Panc1 (cell line): ENCODE measurements at regions not wholly inside any gene's neighbourhood (a gene's known extent, or its start where the extent isn't known, plus 50 kb on each side); places are given as distances from the start of the nearest gene placed in this dataset.

Source experiments
- ATAC-seq: fragments of 200-7000 bp; cut with Tn5 transposase; 2 replicates; pipeline ENCODE4 v1.9.1; 2020; ENCODE audit warnings: mild to moderate bottlenecking, moderate library complexity
- BruUV-seq: library from RNA; stranded (reverse); fragments of 400-500 nt; replicated peaks from 2 replicates; lab custom pipeline; 2021; lab: Mats Ljungman, UMichigan
- CTCF ChIA-PET: fragments of 300-600 bp; sonication (Branson Sonifier 250); formaldehyde crosslinking; loops from one replicate; lab custom pipeline; 2022; ENCODE audit warnings: antibody characterized with exemption; lab: Charles Lee
- POLR2A ChIA-PET: fragments of 300-600 bp; sonication (Branson Sonifier 250); formaldehyde crosslinking; loops from one replicate; lab custom pipeline; 2022; ENCODE audit warnings: antibody characterized with exemption; lab: Charles Lee
- DNase-seq: peaks from one replicate; pipeline ENCODE4 v3.0.0-alpha.2; 2010; ENCODE audit warnings: low read depth, low spot score
- H3K27ac ChIP-seq: 2 replicates; pipeline ENCODE4 v1.5.1; 2011; ENCODE audit warnings: mild to moderate bottlenecking, low read length, inconsistent platforms
- H3K27me3 ChIP-seq: fragments of 200-500 bp; sonication (Bioruptor generic); 2 replicates; pipeline ENCODE4 v1.6.0; 2014; ENCODE audit warnings: low read length, inconsistent platforms; ENCODE audit not compliant: control insufficient read depth, insufficient read depth
- H3K36me3 ChIP-seq: fragments of 200-500 bp; sonication (Bioruptor generic); 2 replicates; pipeline ENCODE4 v1.5.1; 2014; ENCODE audit warnings: inconsistent platforms, mild to moderate bottlenecking, low read length, moderate library complexity; ENCODE audit not compliant: control insufficient read depth, insufficient read depth
- H3K4me1 ChIP-seq: 2 replicates; pipeline ENCODE4 v1.5.1; 2011; ENCODE audit warnings: inconsistent platforms, mild to moderate bottlenecking, low read length, moderate library complexity; ENCODE audit not compliant: control insufficient read depth, insufficient read depth
- H3K4me3 ChIP-seq, 2 experiments: 2 replicates each; pipeline ENCODE4 v1.5.1; 2011 to 2012; ENCODE audit warnings: low read depth in 2 of 2, low read length in 2 of 2, mild to moderate bottlenecking in 2 of 2, inconsistent platforms in 1 of 2, moderate library complexity in 1 of 2
- H3K9me3 ChIP-seq: fragments of 200-500 bp; sonication (Bioruptor generic); 2 replicates; pipeline ENCODE4 v1.5.1; 2014; ENCODE audit warnings: low read depth, mild to moderate bottlenecking, inconsistent platforms, low read length, moderate library complexity; ENCODE audit not compliant: control insufficient read depth, insufficient read depth
- POLR2AphosphoS5 ChIP-seq: IDR thresholded peaks from 2 replicates; pipeline ENCODE4 v1.6.1; 2012; ENCODE audit warnings: mild to moderate bottlenecking, low read depth, low read length, moderate library complexity
- SIN3A ChIP-seq: IDR thresholded peaks from 2 replicates; pipeline ENCODE4 v1.6.1; 2012; ENCODE audit warnings: low read depth, mild to moderate bottlenecking, low read length, moderate library complexity, borderline replicate concordance; ENCODE audit not compliant: insufficient read depth
- TCF7L2 ChIP-seq: IDR thresholded peaks from 2 replicates; pipeline ENCODE4 v1.6.1; 2011; ENCODE audit warnings: mild to moderate bottlenecking, low read depth, low read length, inconsistent platforms
- in situ Hi-C: cut with HindIII; loops from 2 replicates; pipeline ENCODE4 v1.10.0; 2016; ENCODE audit warnings: low sequenced_read_pairs, low pct_unique_long_range_greater_than_20kb
- intact Hi-C: fragments of 100-400 bp; cut with micrococcal nuclease; formaldehyde crosslinking; loops from one replicate; pipeline ENCODE4 v1.10.0; 2022; ENCODE audit not compliant: unreplicated experiment
- TF ChIP-seq, protein P1 (sequence below), 2 experiments: IDR thresholded peaks; 2 replicates each; pipeline ENCODE4 v1.6.1; 2011 to 2012; ENCODE audit warnings: low read depth in 2 of 2, control low read depth in 1 of 2, low read length in 1 of 2, mild to moderate bottlenecking in 1 of 2, moderate library complexity in 1 of 2; ENCODE audit not compliant: insufficient read depth in 1 of 2
- TF ChIP-seq, protein P2 (sequence below): fragments of 450-650 bp; IDR thresholded peaks from 2 replicates; pipeline ENCODE4 v1.5.1; 2017; ENCODE audit warnings: mild to moderate bottlenecking

DNA sequence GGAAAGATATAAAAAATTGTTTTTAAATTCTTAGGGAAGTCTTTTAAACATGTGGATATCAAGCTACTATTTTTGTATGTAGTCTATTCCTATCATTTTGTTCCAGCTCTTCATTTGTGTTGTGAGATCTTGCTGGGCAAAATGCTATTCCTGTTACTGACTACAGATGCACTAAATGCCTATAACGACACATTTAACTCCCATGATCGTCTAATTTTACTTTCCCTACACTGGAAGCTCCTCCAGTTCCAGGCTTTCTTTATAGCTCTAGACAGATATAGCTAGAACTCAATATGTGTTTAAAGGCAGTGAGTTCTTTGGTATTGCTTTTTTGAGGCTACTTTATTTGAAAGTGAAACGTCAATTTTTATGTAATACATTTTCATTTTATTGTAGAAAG lies 971.5 kb upstream of the CITED2 start:
- ChIA-PET CTCF (no interaction called here), POLR2A (no interaction called here)
- DNase-seq (no peak), ATAC-seq (no peak)
- no TSS peak for BruUV-seq
- no peaks in the 10 kb centered on the region; the same call in 1 of the 2 replicates for H3K9me3 ChIP-seq
- H3K4me1 ChIP-seq, result no peaks in the 10 kb centered on the region
- in situ Hi-C loops, result no loop called here
- intact Hi-C loops, result no loop called here
- no peak overlapping the region for H3K4me3 ChIP-seq
- no peak overlapping the region for H3K27ac ChIP-seq
- H3K36me3 ChIP-seq, result no peaks in the 10 kb centered on the region
- TF ChIP-seq, protein P1, sequence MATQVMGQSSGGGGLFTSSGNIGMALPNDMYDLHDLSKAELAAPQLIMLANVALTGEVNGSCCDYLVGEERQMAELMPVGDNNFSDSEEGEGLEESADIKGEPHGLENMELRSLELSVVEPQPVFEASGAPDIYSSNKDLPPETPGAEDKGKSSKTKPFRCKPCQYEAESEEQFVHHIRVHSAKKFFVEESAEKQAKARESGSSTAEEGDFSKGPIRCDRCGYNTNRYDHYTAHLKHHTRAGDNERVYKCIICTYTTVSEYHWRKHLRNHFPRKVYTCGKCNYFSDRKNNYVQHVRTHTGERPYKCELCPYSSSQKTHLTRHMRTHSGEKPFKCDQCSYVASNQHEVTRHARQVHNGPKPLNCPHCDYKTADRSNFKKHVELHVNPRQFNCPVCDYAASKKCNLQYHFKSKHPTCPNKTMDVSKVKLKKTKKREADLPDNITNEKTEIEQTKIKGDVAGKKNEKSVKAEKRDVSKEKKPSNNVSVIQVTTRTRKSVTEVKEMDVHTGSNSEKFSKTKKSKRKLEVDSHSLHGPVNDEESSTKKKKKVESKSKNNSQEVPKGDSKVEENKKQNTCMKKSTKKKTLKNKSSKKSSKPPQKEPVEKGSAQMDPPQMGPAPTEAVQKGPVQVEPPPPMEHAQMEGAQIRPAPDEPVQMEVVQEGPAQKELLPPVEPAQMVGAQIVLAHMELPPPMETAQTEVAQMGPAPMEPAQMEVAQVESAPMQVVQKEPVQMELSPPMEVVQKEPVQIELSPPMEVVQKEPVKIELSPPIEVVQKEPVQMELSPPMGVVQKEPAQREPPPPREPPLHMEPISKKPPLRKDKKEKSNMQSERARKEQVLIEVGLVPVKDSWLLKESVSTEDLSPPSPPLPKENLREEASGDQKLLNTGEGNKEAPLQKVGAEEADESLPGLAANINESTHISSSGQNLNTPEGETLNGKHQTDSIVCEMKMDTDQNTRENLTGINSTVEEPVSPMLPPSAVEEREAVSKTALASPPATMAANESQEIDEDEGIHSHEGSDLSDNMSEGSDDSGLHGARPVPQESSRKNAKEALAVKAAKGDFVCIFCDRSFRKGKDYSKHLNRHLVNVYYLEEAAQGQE (IDR thresholded peaks at IDR 0.05; ENCODE audit: insufficient read depth in 1 of 2, low read depth in 2 of 2, low read length in 1 of 2), result no peak
- TF ChIP-seq SIN3A (no peak), TCF7L2 (no peak), POLR2AphosphoS5 (no peak)
- TF ChIP-seq, protein P2, sequence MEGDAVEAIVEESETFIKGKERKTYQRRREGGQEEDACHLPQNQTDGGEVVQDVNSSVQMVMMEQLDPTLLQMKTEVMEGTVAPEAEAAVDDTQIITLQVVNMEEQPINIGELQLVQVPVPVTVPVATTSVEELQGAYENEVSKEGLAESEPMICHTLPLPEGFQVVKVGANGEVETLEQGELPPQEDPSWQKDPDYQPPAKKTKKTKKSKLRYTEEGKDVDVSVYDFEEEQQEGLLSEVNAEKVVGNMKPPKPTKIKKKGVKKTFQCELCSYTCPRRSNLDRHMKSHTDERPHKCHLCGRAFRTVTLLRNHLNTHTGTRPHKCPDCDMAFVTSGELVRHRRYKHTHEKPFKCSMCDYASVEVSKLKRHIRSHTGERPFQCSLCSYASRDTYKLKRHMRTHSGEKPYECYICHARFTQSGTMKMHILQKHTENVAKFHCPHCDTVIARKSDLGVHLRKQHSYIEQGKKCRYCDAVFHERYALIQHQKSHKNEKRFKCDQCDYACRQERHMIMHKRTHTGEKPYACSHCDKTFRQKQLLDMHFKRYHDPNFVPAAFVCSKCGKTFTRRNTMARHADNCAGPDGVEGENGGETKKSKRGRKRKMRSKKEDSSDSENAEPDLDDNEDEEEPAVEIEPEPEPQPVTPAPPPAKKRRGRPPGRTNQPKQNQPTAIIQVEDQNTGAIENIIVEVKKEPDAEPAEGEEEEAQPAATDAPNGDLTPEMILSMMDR, result no peak
- no peaks in the 10 kb centered on the region for H3K27me3 ChIP-seq

DNA sequence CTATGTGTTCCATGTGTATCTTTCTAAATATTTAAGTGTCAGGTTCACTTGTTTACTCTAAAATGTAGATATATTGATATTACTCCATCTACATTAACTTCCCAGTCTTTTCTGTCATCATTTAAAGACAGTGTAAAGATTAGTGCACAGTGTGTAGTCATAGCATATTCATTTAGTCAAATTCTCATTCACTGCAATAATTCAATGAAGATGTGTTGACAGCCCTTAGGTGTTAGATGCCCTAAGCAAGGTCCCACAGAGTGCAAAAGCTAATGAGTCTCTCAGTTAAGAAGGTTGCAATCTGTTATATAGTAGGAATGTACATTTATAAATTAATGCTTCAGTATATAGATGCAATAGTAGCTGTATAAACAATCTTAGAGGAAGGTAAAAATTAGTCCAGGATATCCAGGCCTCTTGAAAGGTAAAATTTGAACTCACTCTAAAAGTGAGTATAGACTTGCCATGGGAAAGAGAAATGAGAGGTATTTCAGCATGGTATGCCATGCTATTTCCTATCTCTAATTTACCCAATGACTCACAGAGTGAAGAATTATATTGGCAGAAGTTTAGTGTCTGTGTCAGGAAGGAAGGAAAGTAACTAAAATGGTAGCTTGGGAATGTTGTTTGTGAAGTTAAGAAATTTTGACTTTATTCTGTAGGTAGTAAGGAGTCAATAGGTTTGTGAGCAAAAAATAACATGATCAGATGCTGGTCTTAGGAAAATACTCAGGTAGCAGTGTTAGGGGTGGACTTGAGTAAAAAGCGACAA lies 969.9 kb upstream of the CITED2 start:
- DNase-seq (no peak), ATAC-seq (no peak)
- intact Hi-C loops, result no loop called here
- Histone ChIP-seq H3K4me1 (no peaks in the 10 kb centered on the region), H3K27me3 (no peaks in the 10 kb centered on the region), H3K9me3 (no peaks in the 10 kb centered on the region; the same call in 1 of the 2 replicates), H3K27ac (peak overlapping the region; percentile 14; the same call in 1 of the 2 replicates), H3K4me3 (no peak overlapping the region), H3K36me3 (no peaks in the 10 kb centered on the region)
- no peak for TF ChIP-seq TCF7L2
- TF ChIP-seq, protein P1 (IDR thresholded peaks at IDR 0.05; ENCODE audit: insufficient read depth in 1 of 2, low read depth in 2 of 2, low read length in 1 of 2), result no peak
- ChIA-PET CTCF (no interaction called here), POLR2A (no interaction called here)
- in situ Hi-C loops, result no loop called here
- BruUV-seq, result no TSS peak
